NOMO-1 (cell line): ENCODE measurements at regions not wholly inside any gene's neighbourhood (a gene's known extent, or its start where the extent isn't known, plus 50 kb on each side); places are given as distances from the start of the nearest gene placed in this dataset.
A peak's percentile ranks its signal among the peaks of the same experiment; 100 is the strongest.
"Not testable (repeated sequence)": the region's sequence is repeated elsewhere in the genome, so short reads cannot be mapped to it uniquely, and the experiment has no call there.

ENCODE experiments used
- DNase-seq, 2 experiments: peaks; one replicate each; lab custom pipeline; 2025; ENCODE audit not compliant: unreplicated experiment in 2 of 2; lab: John Stamatoyannopoulos, UW

DNA sequence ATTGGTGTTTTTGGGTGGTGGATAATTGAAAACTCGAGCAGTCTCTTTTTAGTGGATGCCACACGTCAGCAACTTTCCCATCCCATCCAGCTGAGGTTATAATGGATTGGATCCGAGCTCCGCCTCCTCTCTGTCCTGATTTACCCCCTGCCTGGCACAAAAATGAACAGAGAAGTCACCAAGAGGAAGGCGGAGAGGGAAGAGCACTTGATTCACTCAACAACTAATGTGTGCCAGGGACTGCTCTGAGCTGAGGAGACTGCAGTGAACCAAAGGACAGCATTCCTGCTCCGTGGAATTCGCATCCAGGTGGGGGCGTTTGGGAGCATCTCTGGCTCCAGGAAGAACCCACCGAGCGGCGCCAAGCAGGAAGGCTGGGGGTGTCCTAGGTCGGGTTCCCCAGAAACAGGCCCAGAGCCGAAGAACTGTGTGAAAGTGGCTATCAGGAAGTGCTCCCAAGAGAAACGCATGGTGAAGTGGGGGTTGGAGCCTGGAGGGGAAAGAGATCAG lies 95.8 kb upstream of the NAA20 start:
- no peak for DNase-seq

DNA sequence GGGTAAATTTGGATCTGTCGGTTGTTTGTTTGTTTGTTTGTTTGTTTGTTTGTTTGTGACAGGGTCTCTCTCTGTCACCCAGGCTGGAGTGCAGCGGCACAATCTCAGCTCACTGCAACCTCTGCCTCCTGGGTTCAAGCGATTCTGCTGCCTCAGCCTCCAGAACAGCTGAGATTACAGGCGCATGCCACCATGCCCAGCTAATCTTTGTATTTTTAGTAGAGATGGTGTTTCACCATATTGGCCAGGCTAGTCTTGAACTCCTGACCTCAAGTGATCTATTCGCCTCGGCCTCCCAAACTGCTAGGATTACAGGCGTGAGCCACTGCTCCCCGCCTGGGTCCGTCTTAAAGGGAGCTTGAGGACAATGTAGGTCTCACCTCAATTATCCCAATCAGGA lies 95.3 kb upstream of the NAA20 start:
- not testable (repeated sequence) for DNase-seq

- DNase-seq = no peak
These were observed 94.4 kb upstream of the NAA20 start for GRCh38 chr20:19922716-19923115.

GRCh38 chr20:19923762-19924161 lies 93.4 kb upstream of the NAA20 start:
- DNase-seq = no peak

DNA sequence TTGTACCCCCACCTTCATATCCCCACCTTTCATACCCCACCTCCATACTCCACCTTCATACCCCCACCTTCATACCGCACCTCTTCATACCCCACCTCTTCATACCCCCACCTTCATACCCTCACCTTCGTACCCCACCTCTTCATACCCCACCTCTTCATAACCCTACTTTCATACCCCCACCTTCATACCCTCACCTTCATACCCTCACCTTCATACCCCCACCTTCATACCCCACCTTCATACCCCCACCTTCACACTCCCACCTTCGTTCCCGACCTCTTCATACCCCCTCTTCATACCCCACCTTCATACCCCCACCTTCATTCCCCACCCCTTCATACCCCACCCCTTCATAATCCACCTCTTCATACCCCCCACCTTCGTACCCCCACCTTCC lies 92.9 kb upstream of the NAA20 start:
- no peak for DNase-seq

- no peak for DNase-seq
These were observed 90.6 kb upstream of the NAA20 start for GRCh38 chr20:19926591-19926990.

GRCh38 chr20:19928328-19929011 lies 88.7 kb upstream of the NAA20 start:
- peak; percentile 72 to 75 for DNase-seq

DNA sequence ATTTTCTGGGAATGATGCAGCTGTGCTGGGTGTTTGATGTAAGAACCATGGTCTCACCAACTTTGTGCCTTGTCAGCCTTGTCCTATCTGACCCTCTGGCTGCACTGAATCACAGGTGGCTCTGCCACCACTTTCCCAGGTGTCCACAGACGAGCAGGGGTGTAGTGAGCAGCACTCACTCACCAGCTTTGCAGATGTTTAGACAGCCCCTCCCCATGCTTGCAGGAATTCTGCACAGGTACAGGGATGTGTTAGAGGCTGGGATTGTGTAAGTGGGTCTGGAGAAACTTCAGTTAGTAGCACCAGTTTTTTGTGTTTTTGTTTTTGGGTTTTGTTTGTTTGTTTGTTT lies 88.2 kb upstream of the NAA20 start:
- DNase-seq = no peak

- DNase-seq = no peak
These were observed 87.5 kb upstream of the NAA20 start for GRCh38 chr20:19929481-19930145.

GRCh38 chr20:19930426-19930825 lies 86.7 kb upstream of the NAA20 start:
- no peak for DNase-seq

DNA sequence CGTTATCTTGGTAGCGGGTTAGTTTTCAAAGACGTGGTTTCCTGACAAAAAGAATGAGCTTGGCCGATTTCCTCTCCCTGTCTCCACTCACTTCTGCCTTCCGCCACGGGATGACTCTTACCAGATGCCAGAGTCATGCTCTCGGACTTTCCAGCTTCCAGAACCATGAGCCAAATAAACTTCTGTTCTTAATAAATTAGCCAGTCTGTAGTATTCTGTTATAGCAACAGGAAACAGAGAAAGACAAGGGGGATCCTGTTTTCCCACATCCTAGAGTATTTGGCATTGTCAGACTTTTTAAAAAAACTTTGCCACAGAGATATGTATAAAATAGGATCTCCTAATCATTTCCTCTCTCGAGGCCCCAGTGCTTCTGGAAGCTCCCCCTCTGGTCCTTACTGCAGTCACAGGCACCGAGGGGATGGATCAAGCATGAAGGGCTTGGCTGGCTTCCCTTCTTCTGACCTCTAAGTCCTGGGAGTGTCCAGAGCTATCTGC lies 84.9 kb upstream of the NAA20 start:
- DNase-seq = no peak

- DNase-seq = peak; percentile 60 to 92
These were observed 82.2 kb upstream of the NAA20 start for GRCh38 chr20:19934792-19935491.

GRCh38 chr20:19935842-19936241 lies 81.3 kb upstream of the NAA20 start:
- DNase-seq = no peak

DNA sequence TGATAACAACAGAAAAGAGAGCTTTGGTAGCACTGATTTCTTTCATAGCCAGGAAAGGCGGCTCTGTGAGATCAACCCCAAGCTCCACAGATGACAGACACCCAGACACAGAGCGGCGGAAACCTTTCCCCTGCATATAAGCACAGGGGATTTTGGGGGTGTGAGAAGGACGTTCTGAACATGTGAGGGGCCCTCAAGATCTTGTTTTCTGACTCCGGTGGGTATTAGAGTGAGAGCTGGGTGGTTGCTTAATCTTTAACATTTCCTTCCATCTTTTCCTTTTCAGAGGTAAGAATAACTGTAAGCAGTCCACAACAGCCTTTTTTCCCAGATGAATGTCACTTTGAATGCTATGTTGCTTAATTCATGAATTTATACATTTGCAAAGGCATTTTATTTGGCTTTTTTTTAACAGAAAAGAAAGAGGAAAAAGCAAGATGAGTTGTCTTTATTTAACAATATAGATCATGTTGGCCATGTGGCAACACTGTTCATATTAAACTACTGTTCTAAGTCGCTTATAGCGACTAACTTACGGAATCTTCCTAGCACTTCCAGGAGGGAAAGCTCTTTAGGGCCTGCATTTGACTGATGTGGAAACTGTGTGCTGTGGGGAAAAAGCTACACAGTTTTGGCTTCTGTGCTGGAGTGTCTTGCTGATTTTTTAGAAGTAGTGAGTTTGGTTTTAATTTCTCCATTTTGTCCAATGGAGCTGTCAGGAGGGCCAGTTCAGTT lies 80.5 kb upstream of the NAA20 start:
- DNase-seq = no peak

- DNase-seq = peak; percentile 12 to 15
These were observed 79.9 kb upstream of the NAA20 start for GRCh38 chr20:19937218-19937617.

DNA sequence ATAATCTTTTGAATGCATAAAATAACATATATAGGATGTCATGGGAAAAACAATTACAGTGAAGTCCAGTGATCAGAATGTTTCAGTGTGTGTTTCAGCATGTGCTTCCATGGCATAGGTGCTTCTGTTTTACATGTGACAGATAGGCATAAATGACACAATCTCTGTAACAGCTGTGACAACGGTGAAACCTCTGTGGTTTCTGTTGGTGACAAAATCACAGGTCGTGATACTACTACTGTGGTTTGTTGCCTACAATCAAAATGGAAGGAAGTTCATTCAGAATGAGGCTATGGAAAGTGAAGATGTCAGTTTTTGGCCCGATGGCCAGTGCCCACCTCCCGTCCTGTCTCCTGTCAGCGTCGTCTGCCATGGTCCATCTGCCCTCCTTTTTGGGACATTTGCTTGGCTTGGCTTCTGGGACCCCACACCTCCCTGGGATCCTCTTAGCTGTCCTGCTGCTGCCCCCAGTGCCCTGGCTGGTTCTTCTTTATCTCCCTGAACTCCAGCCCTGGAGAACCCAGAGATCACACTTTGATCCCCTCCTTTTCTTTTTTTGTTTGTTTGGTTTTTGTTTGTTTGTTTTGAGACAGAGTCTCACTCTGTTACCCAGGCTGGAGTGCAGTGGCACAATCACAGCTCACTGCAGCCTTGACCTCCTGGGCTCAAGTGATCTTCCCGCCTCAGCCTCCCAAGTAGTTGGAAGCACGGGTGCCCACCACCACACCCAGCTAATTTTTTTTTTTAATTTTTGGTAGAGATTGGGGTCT lies 79.3 kb upstream of the NAA20 start:
- DNase-seq = peak; percentile 40 to 85

- no peak for DNase-seq
These were observed 78.6 kb upstream of the NAA20 start for GRCh38 chr20:19938421-19939090.

GRCh38 chr20:19940988-19941460 lies 76.1 kb upstream of the NAA20 start:
- peak; percentile 6 to 67 for DNase-seq

- no peak for DNase-seq
These were observed 74.6 kb upstream of the NAA20 start for GRCh38 chr20:19942611-19943010.
